T-cell (primary cell): ENCODE measurements at regions not wholly inside any gene's neighbourhood (a gene's known extent, or its start where the extent isn't known, plus 50 kb on each side); places are given as distances from the start of the nearest gene placed in this dataset.

ENCODE experiments used
- ATAC-seq, 4 experiments: fragments of 200-7000 bp in 3 of 4; fragments of 150-1000 bp in 1 of 4; cut with Tn5 transposase; replicated peaks in 1 of 4; 1 replicate in 3 of 4; 2 replicates in 1 of 4; pipeline ENCODE4 v1.10.0; 2021; ENCODE audit warnings: moderate library complexity in 3 of 4, mild to moderate bottlenecking in 2 of 4, moderate number of reproducible peaks in 1 of 4
- CTCF ChIA-PET, 2 donors: fragments of 300-600 bp; sonication (Branson Sonifier 250); formaldehyde crosslinking; loops; one replicate each; lab custom pipeline; 2022; ENCODE audit warnings: antibody characterized with exemption in 2 of 2; lab: Charles Lee
- POLR2A ChIA-PET, 2 donors: fragments of 300-600 bp; sonication (Branson Sonifier 250); formaldehyde crosslinking; loops; one replicate each; lab custom pipeline; 2022; ENCODE audit warnings: antibody characterized with exemption in 2 of 2; lab: Charles Lee
- DNase-seq, 35 experiments: peaks; one replicate each; pipeline versions ENCODE4 v3.0.0 to v3.0.0-alpha.2; 2013 to 2023
- H3K27ac ChIP-seq: one replicate; pipeline ENCODE4 v1.5.1; 2013; ENCODE audit warnings: low read length
- H3K27me3 ChIP-seq, 2 experiments: replicated peaks in 1 of 2; 1 replicate in 1 of 2; 2 replicates in 1 of 2; pipeline versions ENCODE4 v1.6.1 to v1.7.0; 2013; ENCODE audit warnings: low read length in 1 of 2, mixed read lengths in 1 of 2; ENCODE audit not compliant: control insufficient read depth in 2 of 2, insufficient read depth in 2 of 2; ENCODE audit errors: extremely low read depth in 1 of 2
- H3K36me3 ChIP-seq, 2 donors: 1 replicate in 1 of 2; 2 replicates in 1 of 2; pipeline versions ENCODE4 v1.6.1 to v1.7.0; 2013; ENCODE audit warnings: low read length in 1 of 2; ENCODE audit not compliant: control insufficient read depth in 2 of 2, insufficient read depth in 1 of 2; ENCODE audit errors: extremely low read depth in 1 of 2
- H3K4me1 ChIP-seq, 2 experiments: 1 replicate in 1 of 2; 2 replicates in 1 of 2; pipeline versions ENCODE4 v1.6.1 to v1.7.0; 2013; ENCODE audit warnings: low read length in 2 of 2, mixed read lengths in 1 of 2; ENCODE audit not compliant: insufficient read depth in 2 of 2, control insufficient read depth in 1 of 2; ENCODE audit errors: extremely low read depth in 1 of 2
- H3K4me3 ChIP-seq, 2 donors: 1 replicate in 1 of 2; 2 replicates in 1 of 2; pipeline versions ENCODE4 v1.5.1 to v1.7.0; 2013; ENCODE audit warnings: mild to moderate bottlenecking in 2 of 2, low read length in 1 of 2, moderate library complexity in 1 of 2; ENCODE audit not compliant: control insufficient read depth in 1 of 2; ENCODE audit errors: extremely low read depth in 1 of 2
- H3K9me3 ChIP-seq: 2 replicates; pipeline ENCODE4 v1.7.0; 2013
- H3K27ac Mint-ChIP-seq, 2 donors: one replicate each; pipeline ENCODE4 v1.8.0; 2020 to 2021; ENCODE audit warnings: mild to moderate bottlenecking in 2 of 2, mixed read lengths in 2 of 2
- H3K27me3 Mint-ChIP-seq, 2 donors: one replicate each; pipeline ENCODE4 v1.8.0; 2021 to 2022; ENCODE audit warnings: mixed read lengths in 2 of 2
- H3K36me3 Mint-ChIP-seq: one replicate; pipeline ENCODE4 v1.8.0; 2021; ENCODE audit warnings: mixed read lengths
- H3K4me1 Mint-ChIP-seq, 3 donors: one replicate each; pipeline ENCODE4 v1.8.0; 2020 to 2022; ENCODE audit warnings: mixed read lengths in 3 of 3, mild to moderate bottlenecking in 1 of 3
- H3K4me3 Mint-ChIP-seq, 3 donors: one replicate each; pipeline ENCODE4 v1.8.0; 2020 to 2022; ENCODE audit warnings: mild to moderate bottlenecking in 3 of 3, mixed read lengths in 3 of 3, moderate library complexity in 3 of 3
- H3K9me3 Mint-ChIP-seq, 3 donors: one replicate each; pipeline ENCODE4 v1.8.0; 2020 to 2022; ENCODE audit warnings: mixed read lengths in 3 of 3
- WGBS: methylation state at CpG from one replicate; pipeline ENCODE4 v1.1.5; 2013; ENCODE audit warnings: missing lambda C conversion rate; ENCODE audit not compliant: insufficient coverage; 5-methylcytosine and 5-hydroxymethylcytosine counted together

GRCh38 chr17:68812876-68813584 is 142.2 kb downstream of the ABCA8 start:
- no CpG with 5 or more reads among the region's 1 CpG for WGBS
- ChIA-PET POLR2A (no interaction called here), CTCF (no interaction called here)
- no peak overlapping the region for H3K4me3 ChIP-seq
- H3K4me3 Mint-ChIP-seq = no peak overlapping the region
- no peaks in the 10 kb centered on the region for H3K36me3 ChIP-seq
- no peaks in the 10 kb centered on the region for H3K27me3 ChIP-seq
- H3K27ac ChIP-seq = no peak overlapping the region
- no peak for DNase-seq
- ATAC-seq = no peak
- peaks cover 0 to 3% (median 0%) of the 10 kb centered on the region in 3 donors for H3K9me3 Mint-ChIP-seq
- no peaks in the 10 kb centered on the region for H3K36me3 Mint-ChIP-seq
- H3K27me3 Mint-ChIP-seq = peaks cover 6 to 7% of the 10 kb centered on the region in 2 donors
- no peaks in the 10 kb centered on the region for H3K9me3 ChIP-seq
- H3K27ac Mint-ChIP-seq = no peak overlapping the region
- no peaks in the 10 kb centered on the region for H3K4me1 ChIP-seq
- H3K4me1 Mint-ChIP-seq = no peaks in the 10 kb centered on the region

DNA sequence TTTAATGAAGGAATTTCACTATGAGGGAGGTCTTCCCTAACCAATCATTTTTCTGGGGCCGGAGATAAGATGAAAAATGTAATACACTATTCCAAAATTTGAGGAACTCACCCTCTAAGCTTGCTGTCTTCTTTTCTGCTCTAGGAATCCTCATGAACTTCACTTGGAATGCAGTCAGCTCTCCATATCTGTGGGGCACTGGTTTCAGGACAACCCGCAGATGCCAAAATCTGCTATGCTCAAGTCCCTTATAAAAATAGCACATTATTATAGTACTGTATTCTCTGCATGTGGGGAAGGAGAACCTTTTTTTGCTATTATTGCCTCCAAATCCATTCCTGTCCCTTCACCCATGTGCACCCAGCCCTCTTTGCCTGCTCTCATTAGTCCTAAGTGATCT is 146.0 kb downstream of the ABCA8 start:
- Mint-ChIP-seq H3K4me1 (no peaks in the 10 kb centered on the region), H3K36me3 (no peaks in the 10 kb centered on the region), H3K9me3 (peaks cover 0 to 3% (median 0%) of the 10 kb centered on the region in 3 donors), H3K4me3 (no peak overlapping the region), H3K27ac (no peak overlapping the region), H3K27me3 (peaks cover 0 to 4% of the 10 kb centered on the region in 2 donors)
- ChIA-PET POLR2A (no interaction called here), CTCF (no interaction called here)
- H3K27ac ChIP-seq = no peak overlapping the region
- H3K27me3 ChIP-seq = no peaks in the 10 kb centered on the region
- H3K4me3 ChIP-seq = no peak overlapping the region
- DNase-seq = no peak
- no peaks in the 10 kb centered on the region for H3K4me1 ChIP-seq
- no peaks in the 10 kb centered on the region for H3K9me3 ChIP-seq
- no peaks in the 10 kb centered on the region for H3K36me3 ChIP-seq
- no CpG with 5 or more reads among the region's 2 CpGs for WGBS
- ATAC-seq = no peak

- ChIA-PET POLR2A (no interaction called here), CTCF (no interaction called here)
- no peak for DNase-seq
- Histone ChIP-seq H3K27me3 (no peaks in the 10 kb centered on the region), H3K4me3 (no peak overlapping the region), H3K4me1 (no peaks in the 10 kb centered on the region), H3K36me3 (no peaks in the 10 kb centered on the region), H3K9me3 (no peaks in the 10 kb centered on the region), H3K27ac (no peak overlapping the region)
- Mint-ChIP-seq H3K36me3 (no peaks in the 10 kb centered on the region), H3K4me3 (no peak overlapping the region), H3K27ac (no peak overlapping the region), H3K27me3 (peaks cover 0 to 4% of the 10 kb centered on the region in 2 donors), H3K4me1 (no peaks in the 10 kb centered on the region), H3K9me3 (peaks cover 0 to 3% (median 0%) of the 10 kb centered on the region in 3 donors)
- WGBS = 82% methylated on average over 2 of the region's 2 CpGs
- ATAC-seq = no peak
Observed at GRCh38 chr17:68807998-68808772, 147.0 kb downstream of the ABCA8 start.

- H3K4me1 ChIP-seq = no peaks in the 10 kb centered on the region
- no peaks in the 10 kb centered on the region for H3K9me3 Mint-ChIP-seq
- no peaks in the 10 kb centered on the region for H3K4me1 Mint-ChIP-seq
- ChIA-PET CTCF (no interaction called here), POLR2A (no interaction called here)
- no peak overlapping the region for H3K4me3 Mint-ChIP-seq
- no peak overlapping the region for H3K27ac ChIP-seq
- no peaks in the 10 kb centered on the region for H3K27me3 ChIP-seq
- WGBS = no CpG with 5 or more reads among the region's 1 CpG
- no peak for ATAC-seq
- H3K36me3 ChIP-seq = no peaks in the 10 kb centered on the region
- H3K27ac Mint-ChIP-seq = no peak overlapping the region
- no peaks in the 10 kb centered on the region for H3K9me3 ChIP-seq
- H3K4me3 ChIP-seq = no peak overlapping the region
- no peak for DNase-seq
- no peaks in the 10 kb centered on the region for H3K36me3 Mint-ChIP-seq
- peaks cover 4 to 5% of the 10 kb centered on the region in 2 donors for H3K27me3 Mint-ChIP-seq
Observed at GRCh38 chr17:68805609-68806008, 149.6 kb downstream of the ABCA8 start.

- H3K4me3 ChIP-seq = no peak overlapping the region
- Mint-ChIP-seq H3K4me1 (no peaks in the 10 kb centered on the region), H3K36me3 (no peaks in the 10 kb centered on the region), H3K9me3 (no peaks in the 10 kb centered on the region), H3K27me3 (peaks cover 4 to 5% of the 10 kb centered on the region in 2 donors), H3K27ac (no peak overlapping the region), H3K4me3 (no peak overlapping the region)
- no peak overlapping the region for H3K27ac ChIP-seq
- ATAC-seq = no peak
- H3K4me1 ChIP-seq = no peaks in the 10 kb centered on the region
- peaks cover 0 to under 1% of the 10 kb centered on the region in 2 experiments for H3K27me3 ChIP-seq
- ChIA-PET CTCF (no interaction called here), POLR2A (no interaction called here)
- no peaks in the 10 kb centered on the region for H3K9me3 ChIP-seq
- DNase-seq = no peak
- no CpG with 5 or more reads among the region's 1 CpG for WGBS
- no peaks in the 10 kb centered on the region for H3K36me3 ChIP-seq
Observed at GRCh38 chr17:68804777-68805520, 150.2 kb downstream of the ABCA8 start.

- H3K4me3 Mint-ChIP-seq = no peak overlapping the region
- 20% methylated on average over 1 of the region's 4 CpGs for WGBS
- H3K36me3 Mint-ChIP-seq = no peaks in the 10 kb centered on the region
- Histone ChIP-seq H3K9me3 (no peaks in the 10 kb centered on the region), H3K36me3 (no peaks in the 10 kb centered on the region), H3K4me1 (no peaks in the 10 kb centered on the region), H3K27me3 (peaks cover 0 to 2% of the 10 kb centered on the region in 2 experiments), H3K4me3 (no peak overlapping the region), H3K27ac (no peak overlapping the region)
- ChIA-PET CTCF (interaction anchor here in 1 of 2 donors (1.2 kb wide), 1 partner anchor 21 kb away, joined by 4 read pairs; no protein-coding TSS in a partner anchor), POLR2A (no interaction called here)
- peaks cover 8 to 9% of the 10 kb centered on the region in 2 donors for H3K27me3 Mint-ChIP-seq
- DNase-seq (no peak), ATAC-seq (no peak)
- no peaks in the 10 kb centered on the region for H3K9me3 Mint-ChIP-seq
- H3K4me1 Mint-ChIP-seq = no peaks in the 10 kb centered on the region
- no peak overlapping the region for H3K27ac Mint-ChIP-seq
Observed at GRCh38 chr17:68803164-68803929, 151.8 kb downstream of the ABCA8 start.
